Endothelial cell (in vitro differentiated cells): ENCODE measurements at regions not wholly inside any gene's neighbourhood (a gene's known extent, or its start where the extent isn't known, plus 50 kb on each side); places are given as distances from the start of the nearest gene placed in this dataset.
"Not testable (repeated sequence)": the region's sequence is repeated elsewhere in the genome, so short reads cannot be mapped to it uniquely, and the experiment has no call there.

Experiments
- DNase-seq: peaks from one replicate; pipeline ENCODE4 v3.0.0; 2021; ENCODE audit warnings: low spot score
- H3K27ac Mint-ChIP-seq: one replicate; pipeline ENCODE4 v1.8.0; 2021; ENCODE audit warnings: mixed read lengths, inconsistent platforms; ENCODE audit not compliant: unreplicated experiment
- H3K27me3 Mint-ChIP-seq: one replicate; pipeline ENCODE4 v1.8.0; 2021; ENCODE audit warnings: mild to moderate bottlenecking, moderate library complexity, mixed read lengths, inconsistent platforms; ENCODE audit not compliant: unreplicated experiment
- H3K36me3 Mint-ChIP-seq: one replicate; pipeline ENCODE4 v1.8.0; 2021; ENCODE audit warnings: mild to moderate bottlenecking, low read depth, mixed read lengths, inconsistent platforms; ENCODE audit not compliant: unreplicated experiment
- H3K4me1 Mint-ChIP-seq: one replicate; pipeline ENCODE4 v1.8.0; 2021; ENCODE audit warnings: mild to moderate bottlenecking, mixed read lengths, inconsistent platforms; ENCODE audit not compliant: unreplicated experiment
- H3K4me3 Mint-ChIP-seq: one replicate; pipeline ENCODE4 v1.8.0; 2021; ENCODE audit warnings: mild to moderate bottlenecking, mixed read lengths, inconsistent platforms; ENCODE audit not compliant: unreplicated experiment
- H3K9me3 Mint-ChIP-seq: one replicate; pipeline ENCODE4 v1.8.0; 2021; ENCODE audit warnings: mixed read lengths, inconsistent platforms; ENCODE audit not compliant: unreplicated experiment
- TF ChIP-seq, protein P1 (sequence below): fragments of 200-600 bp; sonication (generic); IDR thresholded peaks from one replicate; pipeline ENCODE4 v1.5.0; 2021; ENCODE audit warnings: antibody characterized with exemption; ENCODE audit not compliant: unreplicated experiment

DNA sequence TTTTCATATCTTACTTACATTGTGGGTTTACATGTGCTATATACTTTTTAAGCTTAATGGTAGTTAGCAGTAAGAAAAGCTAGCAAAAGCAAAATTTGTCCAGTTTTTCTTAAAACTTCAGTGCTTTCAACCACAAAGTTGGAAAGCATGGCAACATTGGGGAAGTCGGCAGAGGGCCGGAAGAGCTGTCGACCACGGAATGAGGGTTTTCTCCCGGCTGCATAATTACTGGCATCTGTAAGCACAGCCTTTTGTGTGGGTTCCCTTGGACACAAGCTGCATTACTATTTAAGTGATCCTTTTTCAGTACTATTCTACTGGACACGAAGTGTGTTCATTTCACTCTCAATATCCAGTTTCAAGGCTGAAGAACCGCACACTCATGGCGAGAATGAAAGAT, 560.4 kb downstream of the ANKRD50 start:
- no peaks in the 10 kb centered on the region for H3K9me3 Mint-ChIP-seq
- TF ChIP-seq, protein P1, sequence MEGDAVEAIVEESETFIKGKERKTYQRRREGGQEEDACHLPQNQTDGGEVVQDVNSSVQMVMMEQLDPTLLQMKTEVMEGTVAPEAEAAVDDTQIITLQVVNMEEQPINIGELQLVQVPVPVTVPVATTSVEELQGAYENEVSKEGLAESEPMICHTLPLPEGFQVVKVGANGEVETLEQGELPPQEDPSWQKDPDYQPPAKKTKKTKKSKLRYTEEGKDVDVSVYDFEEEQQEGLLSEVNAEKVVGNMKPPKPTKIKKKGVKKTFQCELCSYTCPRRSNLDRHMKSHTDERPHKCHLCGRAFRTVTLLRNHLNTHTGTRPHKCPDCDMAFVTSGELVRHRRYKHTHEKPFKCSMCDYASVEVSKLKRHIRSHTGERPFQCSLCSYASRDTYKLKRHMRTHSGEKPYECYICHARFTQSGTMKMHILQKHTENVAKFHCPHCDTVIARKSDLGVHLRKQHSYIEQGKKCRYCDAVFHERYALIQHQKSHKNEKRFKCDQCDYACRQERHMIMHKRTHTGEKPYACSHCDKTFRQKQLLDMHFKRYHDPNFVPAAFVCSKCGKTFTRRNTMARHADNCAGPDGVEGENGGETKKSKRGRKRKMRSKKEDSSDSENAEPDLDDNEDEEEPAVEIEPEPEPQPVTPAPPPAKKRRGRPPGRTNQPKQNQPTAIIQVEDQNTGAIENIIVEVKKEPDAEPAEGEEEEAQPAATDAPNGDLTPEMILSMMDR: no peak
- H3K36me3 Mint-ChIP-seq: no peaks in the 10 kb centered on the region
- H3K27ac Mint-ChIP-seq: no peak overlapping the region
- no peak for DNase-seq
- H3K4me3 Mint-ChIP-seq: no peak overlapping the region
- H3K4me1 Mint-ChIP-seq: no peaks in the 10 kb centered on the region
- H3K27me3 Mint-ChIP-seq: no peaks in the 10 kb centered on the region

DNA sequence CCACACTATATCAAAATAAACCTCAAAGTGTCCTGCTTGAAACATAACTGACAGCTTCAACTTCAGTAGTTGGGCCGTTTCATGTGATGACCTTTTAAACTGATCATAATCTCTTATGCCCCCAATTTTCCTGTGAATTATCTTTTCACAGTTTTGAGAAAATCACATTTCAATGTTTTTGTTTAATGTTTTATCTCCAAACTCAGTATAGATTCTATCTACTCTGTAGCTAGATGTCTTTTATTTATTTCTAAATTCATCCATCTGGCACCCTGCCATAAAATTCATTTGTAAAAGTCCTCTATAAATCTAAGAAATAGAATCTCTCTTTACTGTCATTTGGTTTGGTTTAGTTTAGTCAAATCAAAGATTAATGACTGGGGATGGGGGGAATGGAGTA, 557.3 kb downstream of the ANKRD50 start:
- Mint-ChIP-seq H3K4me1 (no peaks in the 10 kb centered on the region), H3K9me3 (no peaks in the 10 kb centered on the region), H3K4me3 (no peak overlapping the region), H3K36me3 (no peaks in the 10 kb centered on the region), H3K27me3 (no peaks in the 10 kb centered on the region), H3K27ac (no peak overlapping the region)
- no peak for DNase-seq
- TF ChIP-seq, protein P1: no peak

DNA sequence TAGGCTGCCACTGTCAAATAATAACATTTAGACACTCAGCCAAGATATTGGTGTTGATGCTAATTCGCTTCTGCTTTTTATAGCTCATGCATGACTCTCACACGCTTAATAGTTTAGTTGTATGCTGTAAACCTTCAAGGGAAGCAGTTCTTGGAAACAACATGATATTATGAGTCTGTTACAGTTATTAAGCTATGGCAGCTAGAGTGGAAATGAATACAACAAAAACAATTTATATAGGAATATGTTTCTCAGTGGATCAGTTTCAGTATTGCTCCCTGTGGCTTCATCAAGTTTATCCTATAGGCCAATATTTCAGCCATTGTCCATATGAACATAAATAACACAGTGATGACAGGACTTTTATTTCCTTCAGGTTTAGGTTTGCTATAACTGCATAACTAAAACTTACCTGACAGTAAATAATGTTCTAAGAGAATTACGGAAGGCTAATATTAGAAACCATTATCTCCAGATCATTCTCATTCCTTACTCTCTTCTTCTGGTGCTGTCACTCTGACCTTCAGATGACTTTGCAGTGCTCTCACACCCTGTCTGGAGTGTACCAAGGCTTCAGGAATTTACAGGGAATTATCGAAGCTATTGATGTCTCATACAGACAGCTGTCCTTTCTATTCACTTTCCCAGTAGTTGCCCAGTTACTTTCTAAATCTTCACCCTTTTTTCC, 555.0 kb downstream of the ANKRD50 start:
- TF ChIP-seq, protein P1: no peak
- Mint-ChIP-seq H3K36me3 (no peaks in the 10 kb centered on the region), H3K9me3 (no peaks in the 10 kb centered on the region), H3K4me3 (no peak overlapping the region), H3K27ac (no peak overlapping the region), H3K27me3 (no peaks in the 10 kb centered on the region), H3K4me1 (no peaks in the 10 kb centered on the region)
- DNase-seq: no peak

DNA sequence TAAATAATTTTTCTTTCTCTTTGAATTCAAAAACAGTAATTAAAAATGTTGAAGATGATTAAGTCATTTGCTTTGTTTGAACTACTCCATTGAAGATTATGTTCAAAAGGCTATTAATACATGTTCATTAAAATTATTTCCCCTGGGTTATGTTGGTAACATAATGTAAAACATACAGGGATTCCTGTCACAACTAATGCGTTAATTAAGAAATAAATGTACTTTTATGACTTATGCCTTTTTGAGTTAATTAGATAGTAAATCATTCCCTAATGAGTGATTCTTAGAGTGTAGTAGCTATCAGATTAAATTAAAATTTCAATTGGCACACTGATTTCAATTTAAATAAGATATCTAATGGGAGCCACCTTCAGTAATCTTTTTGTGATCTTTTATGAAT, 549.1 kb downstream of the ANKRD50 start:
- Mint-ChIP-seq H3K4me1 (no peaks in the 10 kb centered on the region), H3K9me3 (no peaks in the 10 kb centered on the region), H3K27me3 (no peaks in the 10 kb centered on the region), H3K36me3 (no peaks in the 10 kb centered on the region), H3K4me3 (no peak overlapping the region), H3K27ac (no peak overlapping the region)
- no peak for DNase-seq
- TF ChIP-seq, protein P1: no peak

DNA sequence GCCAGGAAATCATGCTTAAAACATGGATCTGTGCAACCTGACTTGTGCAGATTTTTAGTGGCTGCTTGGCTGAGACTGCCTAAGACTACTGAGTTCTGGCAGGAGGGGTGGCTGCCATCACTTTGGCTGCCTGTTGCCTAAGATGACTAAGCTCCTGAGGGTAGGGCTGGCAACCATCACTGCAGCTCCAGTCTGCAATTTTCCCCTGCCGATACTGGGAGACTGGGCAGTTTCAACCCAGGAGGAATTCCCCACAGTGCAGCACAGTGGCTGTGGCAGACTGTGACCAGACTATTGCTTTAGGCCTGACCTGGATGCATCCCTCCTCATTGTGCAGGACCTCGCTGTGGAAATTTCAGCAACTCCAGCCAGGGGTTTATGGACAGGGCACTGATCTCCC, 544.9 kb downstream of the ANKRD50 start:
- H3K4me1 Mint-ChIP-seq: no peaks in the 10 kb centered on the region
- TF ChIP-seq, protein P1: no peak
- H3K4me3 Mint-ChIP-seq: no peak overlapping the region
- no peak for DNase-seq
- no peak overlapping the region for H3K27ac Mint-ChIP-seq
- H3K27me3 Mint-ChIP-seq: peaks cover 4% of the 10 kb centered on the region
- no peaks in the 10 kb centered on the region for H3K36me3 Mint-ChIP-seq
- no peaks in the 10 kb centered on the region for H3K9me3 Mint-ChIP-seq

DNA sequence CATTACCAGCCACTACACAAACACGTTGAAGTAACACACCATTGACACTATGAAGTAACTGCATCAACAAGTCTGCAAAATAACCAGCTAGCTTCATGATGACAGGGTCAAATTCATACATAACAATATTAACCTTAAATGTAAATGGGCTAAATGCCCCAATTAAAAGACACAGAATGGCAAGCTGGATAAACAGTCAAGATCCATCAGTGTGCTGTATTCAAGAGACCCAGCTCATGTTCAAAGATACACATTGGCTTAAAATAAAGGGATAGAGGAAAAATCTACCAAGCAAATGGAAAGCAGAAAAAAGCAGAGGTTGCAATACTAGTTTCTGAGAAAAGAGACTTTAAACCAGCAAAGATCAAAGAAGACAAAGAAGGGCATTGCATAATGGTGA, 543.0 kb downstream of the ANKRD50 start:
- not testable (repeated sequence) for H3K9me3 Mint-ChIP-seq, H3K27ac Mint-ChIP-seq, DNase-seq, H3K27me3 Mint-ChIP-seq, H3K4me3 Mint-ChIP-seq, H3K36me3 Mint-ChIP-seq, H3K4me1 Mint-ChIP-seq
